ENCODE measurements at regions not wholly inside any gene's neighbourhood (a gene's known extent, or its start where the extent isn't known, plus 50 kb on each side); places are given as distances from the start of the nearest gene placed in this dataset.

DNA sequence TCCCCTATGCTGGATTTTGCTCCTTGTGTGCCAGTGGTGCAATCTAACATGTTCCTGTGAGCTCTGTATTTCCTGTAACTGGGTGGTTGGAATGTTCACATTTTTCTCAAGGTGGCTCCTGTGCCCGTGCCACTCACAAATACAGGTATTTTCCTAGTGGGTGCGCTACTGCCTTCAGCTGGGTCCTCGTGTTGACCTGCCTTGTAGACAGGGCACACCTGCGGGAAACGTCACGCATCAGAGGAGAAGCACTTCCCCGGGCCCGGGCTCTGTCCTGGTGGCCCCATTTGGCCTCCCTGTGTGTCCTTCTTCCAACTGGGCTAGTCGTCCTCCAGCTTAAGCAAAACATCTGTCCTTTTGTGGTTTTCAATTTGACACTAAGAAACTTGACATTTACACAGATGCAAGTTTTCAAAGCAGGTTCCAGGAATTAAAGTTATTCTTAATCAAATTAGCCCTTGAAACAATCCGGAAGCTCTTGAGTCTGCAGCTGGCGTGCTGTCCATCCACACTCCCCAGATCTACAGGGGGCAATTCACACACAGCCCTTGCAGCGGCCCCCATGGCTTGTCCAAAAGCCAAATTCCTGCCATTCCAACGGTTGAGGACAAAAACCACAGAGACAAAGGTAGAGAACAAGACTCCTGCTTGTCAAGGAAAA is 275.1 kb downstream of the CDC5L start:
- DNase-seq (ENCODE audit: low spot score, unreplicated experiment) = no peak
- peaks cover 11% of the 10 kb centered on the region for H3K4me1 Mint-ChIP-seq (ENCODE audit: low read depth)
- TF ChIP-seq, protein P1, sequence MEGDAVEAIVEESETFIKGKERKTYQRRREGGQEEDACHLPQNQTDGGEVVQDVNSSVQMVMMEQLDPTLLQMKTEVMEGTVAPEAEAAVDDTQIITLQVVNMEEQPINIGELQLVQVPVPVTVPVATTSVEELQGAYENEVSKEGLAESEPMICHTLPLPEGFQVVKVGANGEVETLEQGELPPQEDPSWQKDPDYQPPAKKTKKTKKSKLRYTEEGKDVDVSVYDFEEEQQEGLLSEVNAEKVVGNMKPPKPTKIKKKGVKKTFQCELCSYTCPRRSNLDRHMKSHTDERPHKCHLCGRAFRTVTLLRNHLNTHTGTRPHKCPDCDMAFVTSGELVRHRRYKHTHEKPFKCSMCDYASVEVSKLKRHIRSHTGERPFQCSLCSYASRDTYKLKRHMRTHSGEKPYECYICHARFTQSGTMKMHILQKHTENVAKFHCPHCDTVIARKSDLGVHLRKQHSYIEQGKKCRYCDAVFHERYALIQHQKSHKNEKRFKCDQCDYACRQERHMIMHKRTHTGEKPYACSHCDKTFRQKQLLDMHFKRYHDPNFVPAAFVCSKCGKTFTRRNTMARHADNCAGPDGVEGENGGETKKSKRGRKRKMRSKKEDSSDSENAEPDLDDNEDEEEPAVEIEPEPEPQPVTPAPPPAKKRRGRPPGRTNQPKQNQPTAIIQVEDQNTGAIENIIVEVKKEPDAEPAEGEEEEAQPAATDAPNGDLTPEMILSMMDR (IDR thresholded peaks at IDR 0.05; ENCODE audit: unreplicated experiment) = no peak
- peaks cover 4% of the 10 kb centered on the region for H3K9me3 Mint-ChIP-seq (ENCODE audit: low read depth)
- no peaks in the 10 kb centered on the region for H3K36me3 Mint-ChIP-seq (ENCODE audit: insufficient read depth)
- no peak overlapping the region for H3K27ac Mint-ChIP-seq
- H3K27me3 Mint-ChIP-seq = peaks cover 25% of the 10 kb centered on the region
- no peak overlapping the region for H3K4me3 Mint-ChIP-seq (ENCODE audit: low read depth)

DNA sequence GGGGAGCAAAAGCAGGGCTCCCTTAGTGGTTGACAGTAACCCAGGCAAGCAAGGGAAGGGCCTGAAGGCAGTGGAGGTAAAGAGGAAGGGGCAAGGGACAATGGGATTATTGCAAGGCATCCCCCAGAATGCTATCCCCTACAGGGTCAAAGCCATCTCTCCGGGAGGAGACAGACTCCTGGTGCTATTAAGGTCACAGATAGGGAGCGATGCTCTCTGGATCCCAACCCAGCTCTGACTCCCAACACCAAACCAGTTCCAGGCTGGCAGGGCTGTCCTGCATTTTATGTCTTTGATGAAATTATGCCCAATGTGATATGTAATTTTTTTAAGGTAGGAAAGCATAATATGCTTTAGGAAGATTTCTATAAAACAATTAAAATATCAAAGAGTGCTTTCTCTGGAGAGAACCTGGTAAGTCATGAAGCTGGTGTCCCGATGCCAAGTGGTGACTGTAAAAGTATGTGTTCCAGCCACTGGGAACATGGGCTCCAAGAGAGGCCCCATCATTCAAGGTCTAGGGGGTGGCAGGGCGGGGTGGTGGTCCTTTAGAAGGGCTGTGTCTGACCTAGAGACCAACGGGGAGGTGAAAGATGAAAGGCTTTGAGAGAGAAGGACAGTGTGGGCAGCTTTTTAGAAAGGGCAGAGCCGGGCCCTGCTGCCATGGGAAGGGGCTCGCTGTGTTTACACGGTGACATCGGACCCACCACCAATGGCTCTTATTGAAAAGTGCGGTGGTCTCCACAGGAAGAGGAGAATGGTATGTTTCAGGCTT is 276.5 kb downstream of the CDC5L start:
- H3K4me1 Mint-ChIP-seq (ENCODE audit: low read depth) = peaks cover 11% of the 10 kb centered on the region
- H3K9me3 Mint-ChIP-seq (ENCODE audit: low read depth) = no peaks in the 10 kb centered on the region
- no peak for DNase-seq (ENCODE audit: low spot score, unreplicated experiment)
- H3K27me3 Mint-ChIP-seq = peaks cover 37% of the 10 kb centered on the region
- TF ChIP-seq, protein P1 (IDR thresholded peaks at IDR 0.05; ENCODE audit: unreplicated experiment) = no peak
- H3K4me3 Mint-ChIP-seq (ENCODE audit: low read depth) = no peak overlapping the region
- H3K36me3 Mint-ChIP-seq (ENCODE audit: insufficient read depth) = no peaks in the 10 kb centered on the region
- H3K27ac Mint-ChIP-seq = no peak overlapping the region

DNA sequence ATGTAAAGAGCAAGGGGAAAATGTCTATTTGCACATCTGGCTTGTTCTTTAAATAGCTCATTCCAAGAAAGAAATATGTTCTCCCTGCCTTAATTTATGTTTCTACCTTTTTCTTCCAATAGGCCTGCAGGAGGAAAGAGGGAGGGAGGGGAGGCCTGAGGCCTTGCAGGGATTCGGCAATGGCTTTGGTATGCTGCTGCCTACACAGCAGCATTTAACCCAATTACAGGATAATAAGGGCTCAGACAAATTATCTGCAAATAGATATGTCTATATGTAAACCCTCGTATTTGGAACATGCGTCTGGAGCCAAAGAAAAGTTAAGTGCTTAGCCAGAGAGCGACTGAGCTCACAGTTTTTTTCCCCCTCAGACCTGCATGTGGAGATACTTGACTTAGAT is 277.2 kb downstream of the CDC5L start:
- Mint-ChIP-seq H3K4me1 (ENCODE audit: low read depth) (peaks cover 9% of the 10 kb centered on the region), H3K36me3 (ENCODE audit: insufficient read depth) (no peaks in the 10 kb centered on the region), H3K27me3 (peaks cover 41% of the 10 kb centered on the region), H3K9me3 (ENCODE audit: low read depth) (no peaks in the 10 kb centered on the region), H3K27ac (no peak overlapping the region), H3K4me3 (ENCODE audit: low read depth) (no peak overlapping the region)
- no peak for DNase-seq (ENCODE audit: low spot score, unreplicated experiment)
- TF ChIP-seq, protein P1 (IDR thresholded peaks at IDR 0.05; ENCODE audit: unreplicated experiment) = no peak

DNA sequence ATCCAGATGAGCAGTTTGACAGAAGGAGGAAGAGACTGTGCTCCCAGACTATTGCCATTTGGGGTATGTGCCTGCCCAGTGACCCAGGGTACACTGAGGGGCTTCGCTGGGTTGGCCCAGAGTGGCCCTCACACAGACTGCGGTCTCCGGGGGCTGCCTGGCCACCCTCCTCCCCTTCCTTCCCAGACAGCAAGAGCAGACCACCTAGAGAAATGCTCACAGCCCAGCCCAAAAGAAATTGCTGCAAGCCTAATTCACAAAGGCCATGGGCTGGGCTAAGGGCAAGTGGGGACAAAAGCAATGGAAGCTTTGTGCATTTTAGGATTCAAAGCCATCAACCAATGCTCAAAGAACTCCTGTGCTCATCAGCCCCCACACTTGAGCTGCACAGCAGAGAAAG is 277.6 kb downstream of the CDC5L start:
- Mint-ChIP-seq H3K4me3 (ENCODE audit: low read depth) (no peak overlapping the region), H3K4me1 (ENCODE audit: low read depth) (peaks cover 9% of the 10 kb centered on the region), H3K9me3 (ENCODE audit: low read depth) (no peaks in the 10 kb centered on the region), H3K36me3 (ENCODE audit: insufficient read depth) (no peaks in the 10 kb centered on the region), H3K27ac (no peak overlapping the region), H3K27me3 (peaks cover 41% of the 10 kb centered on the region)
- TF ChIP-seq, protein P1 (IDR thresholded peaks at IDR 0.05; ENCODE audit: unreplicated experiment) = no peak
- DNase-seq (ENCODE audit: low spot score, unreplicated experiment) = no peak

DNA sequence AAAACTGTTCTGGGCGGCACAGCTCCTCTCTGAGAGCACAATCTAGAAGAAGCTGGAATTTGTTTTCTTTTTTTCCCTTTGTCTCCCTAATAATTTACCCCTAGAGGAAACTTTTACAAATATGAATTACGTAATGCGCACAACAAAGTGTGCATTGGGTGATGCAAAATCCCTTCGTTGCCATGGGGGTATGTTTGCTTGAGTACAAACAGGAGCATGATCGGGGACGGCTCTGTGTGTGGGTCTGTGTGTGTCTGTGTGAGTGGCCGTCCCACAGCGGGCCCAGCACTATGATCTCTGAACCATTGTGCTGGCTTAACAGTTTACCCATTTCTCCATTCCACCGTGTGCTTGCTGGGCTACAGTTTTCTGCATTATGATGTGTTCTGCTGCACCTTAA is 278.2 kb downstream of the CDC5L start:
- TF ChIP-seq, protein P1 (IDR thresholded peaks at IDR 0.05; ENCODE audit: unreplicated experiment) = no peak
- Mint-ChIP-seq H3K4me1 (ENCODE audit: low read depth) (peaks cover 7% of the 10 kb centered on the region), H3K27ac (no peak overlapping the region), H3K4me3 (ENCODE audit: low read depth) (no peak overlapping the region), H3K9me3 (ENCODE audit: low read depth) (no peaks in the 10 kb centered on the region), H3K27me3 (peaks cover 46% of the 10 kb centered on the region), H3K36me3 (ENCODE audit: insufficient read depth) (no peaks in the 10 kb centered on the region)
- DNase-seq (ENCODE audit: low spot score, unreplicated experiment) = no peak
